ENCODE measurements at regions not wholly inside any gene's neighbourhood (a gene's known extent, or its start where the extent isn't known, plus 50 kb on each side); places are given as distances from the start of the nearest gene placed in this dataset.

DNA sequence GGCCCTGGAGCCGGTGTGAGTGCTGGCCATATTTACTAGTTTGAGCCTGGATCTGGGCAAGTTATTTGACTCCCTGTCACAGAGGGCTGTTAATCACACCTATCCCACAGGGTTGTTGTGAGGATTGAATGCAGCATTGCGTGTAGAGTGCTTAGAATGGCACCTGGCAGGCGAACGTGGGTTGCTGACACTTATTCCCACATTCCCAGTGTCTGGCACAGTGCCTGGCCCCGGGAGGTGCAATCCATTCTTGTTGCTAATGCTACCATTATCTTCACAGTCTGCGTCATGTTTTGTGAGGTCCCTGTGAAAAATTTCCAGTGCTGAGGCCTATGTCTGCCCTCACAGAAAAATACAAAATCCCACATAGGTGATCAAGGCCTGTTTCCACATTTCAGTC lies 66.1 kb downstream of the CD2 start:
- Histone ChIP-seq H2AFZ (replicated peaks; ENCODE audit: low read length, poor library complexity) (no peak overlapping the region), H2BK20ac (ENCODE audit: low read depth, low read length) (no peak overlapping the region), H3K9me1 (ENCODE audit: insufficient read depth, low read length) (no peaks in the 10 kb centered on the region), H2BK15ac (ENCODE audit: low read depth, low read length) (no peak overlapping the region), H3K79me1 (ENCODE audit: low read depth in 1 of 2, low read length in 2 of 2) (no peaks in the 10 kb centered on the region), H4K20me1 (ENCODE audit: insufficient read depth, low read length) (no peaks in the 10 kb centered on the region), H2AK9ac (replicated peaks; ENCODE audit: low read depth, low read length, poor library complexity) (no peak overlapping the region), H3K27me3 (ENCODE audit: control insufficient read depth, insufficient read depth, low read length) (no peaks in the 10 kb centered on the region), H3K4ac (ENCODE audit: low read depth, low read length) (no peak overlapping the region), H4K8ac (ENCODE audit: low read depth in 2 of 2, low read length in 2 of 2) (no peak overlapping the region), H2BK120ac (ENCODE audit: low read depth, low read length) (no peak overlapping the region), H2BK5ac (ENCODE audit: low read depth, low read length, poor library complexity, severe bottlenecking) (no peak overlapping the region), H3K36me3 (ENCODE audit: control insufficient read depth, insufficient read depth, low read length) (no peaks in the 10 kb centered on the region), H4K91ac (ENCODE audit: insufficient read depth, low read depth, low read length) (no peak overlapping the region), H2AK5ac (ENCODE audit: low read depth, low read length) (no peak overlapping the region), H3K9ac (ENCODE audit: low read depth, low read length) (no peak overlapping the region), H3K9me3 (ENCODE audit: control insufficient read depth, insufficient read depth, low read length) (no peaks in the 10 kb centered on the region), H3K4me1 (ENCODE audit: control insufficient read depth, insufficient read depth, low read length) (no peaks in the 10 kb centered on the region), H3K56ac (ENCODE audit: extremely low read depth, insufficient read depth, low read length) (no peak overlapping the region), H3K18ac (ENCODE audit: low read depth, low read length) (no peak overlapping the region; the same call in 1 of the 2 replicates), H3K27ac (ENCODE audit: insufficient read depth, low read length) (no peak overlapping the region), H3K4me3 (ENCODE audit: insufficient read depth, low read depth, low read length) (no peak overlapping the region), H3K23ac (ENCODE audit: low read depth, low read length) (no peak overlapping the region), H3K4me2 (ENCODE audit: low read depth, low read length) (no peak overlapping the region), H3K14ac (replicated peaks; ENCODE audit: low read depth, low read length) (no peak overlapping the region), H4K5ac (ENCODE audit: low read depth, low read length) (no peak overlapping the region)
- ChIA-PET CTCF (no interaction called here), POLR2A (ENCODE audit: unreplicated experiment) (no interaction called here)
- TF ChIP-seq NFE2L2 (IDR thresholded peaks at IDR 0.05; ENCODE audit: low read depth, low read length) (no peak), POLR2A (IDR thresholded peaks at IDR 0.05; ENCODE audit: low read depth, low read length) (no peak), RAD21 (IDR thresholded peaks at IDR 0.05; ENCODE audit: low read length) (no peak), RCOR1 (IDR thresholded peaks at IDR 0.05; ENCODE audit: insufficient replicate concordance, low read length) (no peak), RFX5 (IDR thresholded peaks at IDR 0.05; ENCODE audit: low read depth, low read length) (no peak), MAFK (IDR thresholded peaks at IDR 0.05; ENCODE audit: low read depth, low read length) (no peak), CHD1 (IDR thresholded peaks at IDR 0.05; ENCODE audit: low read depth, low read length) (no peak), MAZ (IDR thresholded peaks at IDR 0.05; ENCODE audit: borderline replicate concordance, low read depth, low read length) (no peak), FOS (IDR thresholded peaks at IDR 0.05; ENCODE audit: low read depth, low read length) (no peak), BHLHE40 (IDR thresholded peaks at IDR 0.05; ENCODE audit: low read depth, low read length) (no peak)
- TF ChIP-seq, protein P1, sequence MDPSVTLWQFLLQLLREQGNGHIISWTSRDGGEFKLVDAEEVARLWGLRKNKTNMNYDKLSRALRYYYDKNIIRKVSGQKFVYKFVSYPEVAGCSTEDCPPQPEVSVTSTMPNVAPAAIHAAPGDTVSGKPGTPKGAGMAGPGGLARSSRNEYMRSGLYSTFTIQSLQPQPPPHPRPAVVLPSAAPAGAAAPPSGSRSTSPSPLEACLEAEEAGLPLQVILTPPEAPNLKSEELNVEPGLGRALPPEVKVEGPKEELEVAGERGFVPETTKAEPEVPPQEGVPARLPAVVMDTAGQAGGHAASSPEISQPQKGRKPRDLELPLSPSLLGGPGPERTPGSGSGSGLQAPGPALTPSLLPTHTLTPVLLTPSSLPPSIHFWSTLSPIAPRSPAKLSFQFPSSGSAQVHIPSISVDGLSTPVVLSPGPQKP (IDR thresholded peaks at IDR 0.05; ENCODE audit: borderline replicate concordance, low read depth, low read length) = no peak
- TF ChIP-seq, protein P2, sequence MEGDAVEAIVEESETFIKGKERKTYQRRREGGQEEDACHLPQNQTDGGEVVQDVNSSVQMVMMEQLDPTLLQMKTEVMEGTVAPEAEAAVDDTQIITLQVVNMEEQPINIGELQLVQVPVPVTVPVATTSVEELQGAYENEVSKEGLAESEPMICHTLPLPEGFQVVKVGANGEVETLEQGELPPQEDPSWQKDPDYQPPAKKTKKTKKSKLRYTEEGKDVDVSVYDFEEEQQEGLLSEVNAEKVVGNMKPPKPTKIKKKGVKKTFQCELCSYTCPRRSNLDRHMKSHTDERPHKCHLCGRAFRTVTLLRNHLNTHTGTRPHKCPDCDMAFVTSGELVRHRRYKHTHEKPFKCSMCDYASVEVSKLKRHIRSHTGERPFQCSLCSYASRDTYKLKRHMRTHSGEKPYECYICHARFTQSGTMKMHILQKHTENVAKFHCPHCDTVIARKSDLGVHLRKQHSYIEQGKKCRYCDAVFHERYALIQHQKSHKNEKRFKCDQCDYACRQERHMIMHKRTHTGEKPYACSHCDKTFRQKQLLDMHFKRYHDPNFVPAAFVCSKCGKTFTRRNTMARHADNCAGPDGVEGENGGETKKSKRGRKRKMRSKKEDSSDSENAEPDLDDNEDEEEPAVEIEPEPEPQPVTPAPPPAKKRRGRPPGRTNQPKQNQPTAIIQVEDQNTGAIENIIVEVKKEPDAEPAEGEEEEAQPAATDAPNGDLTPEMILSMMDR (conservative IDR thresholded peaks at IDR 0.05; ENCODE audit: low read depth, low read length) = no peak
- TF ChIP-seq, protein P3, sequence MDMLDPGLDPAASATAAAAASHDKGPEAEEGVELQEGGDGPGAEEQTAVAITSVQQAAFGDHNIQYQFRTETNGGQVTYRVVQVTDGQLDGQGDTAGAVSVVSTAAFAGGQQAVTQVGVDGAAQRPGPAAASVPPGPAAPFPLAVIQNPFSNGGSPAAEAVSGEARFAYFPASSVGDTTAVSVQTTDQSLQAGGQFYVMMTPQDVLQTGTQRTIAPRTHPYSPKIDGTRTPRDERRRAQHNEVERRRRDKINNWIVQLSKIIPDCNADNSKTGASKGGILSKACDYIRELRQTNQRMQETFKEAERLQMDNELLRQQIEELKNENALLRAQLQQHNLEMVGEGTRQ (IDR thresholded peaks at IDR 0.05; ENCODE audit: low read depth, low read length) = no peak
- intact Hi-C loops (cut with micrococcal nuclease) = no loop called here
- dilution Hi-C loops (cut with HindIII; ENCODE audit: low sequenced_read_pairs, unreplicated experiment) = no loop called here
- DNase-seq (peak; percentile 80), ATAC-seq (ENCODE audit: low read depth) (0 out of 2 replicates have a peak, but pooled peaks have one; percentile 17)
- in situ Hi-C loops (cut with MboI; ENCODE audit: low sequenced_read_pairs) = no loop called here
- 0% methylated on average over 3 of the region's 6 CpGs; no CpG with 5 or more reads in 1 of the 2 experiments for WGBS, 2 experiments (ENCODE audit: extremely low coverage in 2 of 2, insufficient read length in 1 of 2)
- BruUV-seq (replicated peaks) = no TSS peak

Data from IMR-90 (cell line).